ENCODE measurements at regions not wholly inside any gene's neighbourhood (a gene's known extent, or its start where the extent isn't known, plus 50 kb on each side); places are given as distances from the start of the nearest gene placed in this dataset.

- TF ChIP-seq SNAI2 (CRISPR knock-in tag; IDR thresholded peaks at IDR 0.05) (peak; percentile 71; the same call in 1 of the 2 replicates), ISL1 (CRISPR knock-in tag; IDR thresholded peaks at IDR 0.05) (peak; percentile 41), ZNF70 (CRISPR knock-in tag; IDR thresholded peaks at IDR 0.05) (peak; percentile 23; the same call in 1 of the 2 replicates), ZNF8 (CRISPR knock-in tag; IDR thresholded peaks at IDR 0.05) (peak; percentile 24; the same call in 1 of the 2 replicates), ZFP3 (CRISPR knock-in tag; IDR thresholded peaks at IDR 0.05) (0 out of 2 replicates have a peak, but pooled peaks have one; percentile 15), ZNF565 (CRISPR knock-in tag; conservative IDR thresholded peaks at IDR 0.05; ENCODE audit: low read depth) (peak; percentile 54; the same call in 1 of the 2 replicates), CSRNP3 (CRISPR knock-in tag; IDR thresholded peaks at IDR 0.05) (no peak), TOX (CRISPR knock-in tag; IDR thresholded peaks at IDR 0.05; ENCODE audit: borderline replicate concordance) (no peak)
Observed at GRCh38 chr12:115013236-115013981, 329.4 kb upstream of the TBX3 start (continued).

GRCh38 chr12:115012861-115013235 is 328.9 kb upstream of the TBX3 start:
- ATAC-seq, result no peak
- TF ChIP-seq ZNF565 (CRISPR knock-in tag; conservative IDR thresholded peaks at IDR 0.05; ENCODE audit: low read depth) (no peak), ESRRG (CRISPR knock-in tag; IDR thresholded peaks at IDR 0.05) (no peak), TOX (CRISPR knock-in tag; IDR thresholded peaks at IDR 0.05; ENCODE audit: borderline replicate concordance) (no peak), POU6F1 (CRISPR knock-in tag; IDR thresholded peaks at IDR 0.05; ENCODE audit: borderline replicate concordance, low read depth) (no peak), ZNF70 (CRISPR knock-in tag; IDR thresholded peaks at IDR 0.05) (no peak), ISL1 (CRISPR knock-in tag; IDR thresholded peaks at IDR 0.05) (no peak), CREB5 (CRISPR knock-in tag; IDR thresholded peaks at IDR 0.05; ENCODE audit: low read depth) (no peak), ZNF8 (CRISPR knock-in tag; IDR thresholded peaks at IDR 0.05) (no peak), OSR1 (CRISPR knock-in tag; IDR thresholded peaks at IDR 0.05) (no peak), CSRNP3 (CRISPR knock-in tag; IDR thresholded peaks at IDR 0.05) (no peak), ZFP30 (CRISPR knock-in tag; IDR thresholded peaks at IDR 0.05) (no peak), GLIS3 (CRISPR knock-in tag; IDR thresholded peaks at IDR 0.05) (no peak)

- no peak for ATAC-seq
- no peak for TF ChIP-seq RARB (CRISPR knock-in tag; IDR thresholded peaks at IDR 0.05)
- TF ChIP-seq ESRRG (CRISPR knock-in tag; IDR thresholded peaks at IDR 0.05), result no peak
- TF ChIP-seq CSRNP3 (CRISPR knock-in tag; IDR thresholded peaks at IDR 0.05), result no peak
- TF ChIP-seq ZNF70 (CRISPR knock-in tag; IDR thresholded peaks at IDR 0.05), result no peak
- no peak for TF ChIP-seq CSDC2 (CRISPR knock-in tag; IDR thresholded peaks at IDR 0.05)
- no peak for TF ChIP-seq OSR1 (CRISPR knock-in tag; IDR thresholded peaks at IDR 0.05)
- no peak for TF ChIP-seq TCF4 (CRISPR knock-in tag; IDR thresholded peaks at IDR 0.05; ENCODE audit: borderline replicate concordance)
- TF ChIP-seq POU6F1 (CRISPR knock-in tag; IDR thresholded peaks at IDR 0.05; ENCODE audit: borderline replicate concordance, low read depth), result no peak
- no peak for TF ChIP-seq PPARA (CRISPR knock-in tag; IDR thresholded peaks at IDR 0.05; ENCODE audit: borderline replicate concordance)
- TF ChIP-seq ZFP3 (CRISPR knock-in tag; IDR thresholded peaks at IDR 0.05), result no peak
- TF ChIP-seq SNAI2 (CRISPR knock-in tag; IDR thresholded peaks at IDR 0.05), result no peak
- TF ChIP-seq BACH2 (CRISPR knock-in tag; IDR thresholded peaks at IDR 0.05; ENCODE audit: borderline replicate concordance), result no peak
- no peak for TF ChIP-seq ZNF8 (CRISPR knock-in tag; IDR thresholded peaks at IDR 0.05)
- TF ChIP-seq CREB5 (CRISPR knock-in tag; IDR thresholded peaks at IDR 0.05; ENCODE audit: low read depth), result no peak
- TF ChIP-seq TSHZ2 (CRISPR knock-in tag; IDR thresholded peaks at IDR 0.05), result no peak
Observed at GRCh38 chr12:115011703-115012102, 327.7 kb upstream of the TBX3 start.
